NCI-H510A treated with DMSO at 0.1 percent for 48 hours (cell line): ENCODE measurements at regions not wholly inside any gene's neighbourhood (a gene's known extent, or its start where the extent isn't known, plus 50 kb on each side); places are given as distances from the start of the nearest gene placed in this dataset.

ENCODE experiments used
- DNase-seq: peaks from one replicate; lab custom pipeline; 2025; lab: John Stamatoyannopoulos, UW

GRCh38 chr5:74027732-74028338, 401.8 kb downstream of the ARHGEF28 start:
- DNase-seq, result no peak

- DNase-seq, result no peak
Observed at GRCh38 chr5:74026310-74026709, 400.3 kb downstream of the ARHGEF28 start.

GRCh38 chr5:74021126-74021525, 395.1 kb downstream of the ARHGEF28 start:
- no peak for DNase-seq

- peak; percentile 45 for DNase-seq
Observed at GRCh38 chr5:74020503-74020902, 394.5 kb downstream of the ARHGEF28 start.

GRCh38 chr5:74019923-74020322, 393.9 kb downstream of the ARHGEF28 start:
- no peak for DNase-seq

GRCh38 chr5:74017786-74018211, 391.8 kb downstream of the ARHGEF28 start:
- no peak for DNase-seq

GRCh38 chr5:74017112-74017511, 391.1 kb downstream of the ARHGEF28 start:
- DNase-seq, result no peak

GRCh38 chr5:74016373-74016772, 390.4 kb downstream of the ARHGEF28 start:
- no peak for DNase-seq

- DNase-seq, result no peak
Observed at GRCh38 chr5:74015716-74016115, 389.7 kb downstream of the ARHGEF28 start.

- DNase-seq, result no peak
Observed at GRCh38 chr5:74013222-74013621, 387.2 kb downstream of the ARHGEF28 start.

GRCh38 chr5:74009502-74009901, 383.5 kb downstream of the ARHGEF28 start:
- no peak for DNase-seq

- DNase-seq, result no peak
Observed at GRCh38 chr5:74007193-74007592, 381.2 kb downstream of the ARHGEF28 start.

GRCh38 chr5:73999297-73999696, 373.3 kb downstream of the ARHGEF28 start:
- no peak for DNase-seq

- no peak for DNase-seq
Observed at GRCh38 chr5:73998489-73998888, 372.5 kb downstream of the ARHGEF28 start.

- DNase-seq, result no peak
Observed at GRCh38 chr5:73997960-73998359, 372.0 kb downstream of the ARHGEF28 start.

GRCh38 chr5:73996151-73996755, 370.3 kb downstream of the ARHGEF28 start:
- DNase-seq, result no peak

- DNase-seq, result no peak
Observed at GRCh38 chr5:73994963-73995362, 369.0 kb downstream of the ARHGEF28 start.
